HG03442 (cell line): ENCODE measurements at regions not wholly inside any gene's neighbourhood (a gene's known extent, or its start where the extent isn't known, plus 50 kb on each side); places are given as distances from the start of the nearest gene placed in this dataset.

Experiments used
- ATAC-seq: cut with Tn5 transposase; IDR thresholded peaks from one replicate; pipeline ENCODE4 v1.9.1; 2021; ENCODE audit warnings: mild to moderate bottlenecking, moderate library complexity; ENCODE audit not compliant: unreplicated experiment

- ATAC-seq = no peak
Measured at GRCh38 chr4:186018261-186018660, 50.7 kb upstream of the TLR3 start.

DNA sequence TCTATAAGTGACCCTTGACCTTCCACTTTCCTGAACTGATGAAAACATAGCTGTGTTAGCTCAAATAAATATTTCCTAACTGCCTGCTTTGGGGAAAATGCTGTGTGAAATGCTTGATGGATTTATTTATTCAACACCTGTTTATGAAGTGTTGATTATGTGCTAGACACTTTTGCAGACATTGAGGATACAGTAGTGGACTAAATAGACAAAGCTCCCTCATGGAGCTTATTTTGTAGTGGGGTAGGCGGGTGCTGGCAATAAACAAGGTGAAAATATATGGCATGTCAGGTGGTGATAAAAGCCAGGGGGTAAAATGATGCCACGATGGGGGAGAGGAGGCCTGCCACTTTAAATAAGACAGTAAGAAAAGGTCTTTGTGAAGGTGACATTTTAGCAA lies 50.2 kb upstream of the TLR3 start:
- no peak for ATAC-seq
